Mesendoderm (in vitro differentiated cells): ENCODE measurements at regions not wholly inside any gene's neighbourhood (a gene's known extent, or its start where the extent isn't known, plus 50 kb on each side); places are given as distances from the start of the nearest gene placed in this dataset.
"Not testable (repeated sequence)": the region's sequence is repeated elsewhere in the genome, so short reads cannot be mapped to it uniquely, and the experiment has no call there.

ENCODE experiments used
- DNase-seq: peaks from one replicate; pipeline ENCODE4 v3.0.0; 2013
- H2AK5ac ChIP-seq: 2 replicates; pipeline ENCODE4 v1.6.1; 2013; ENCODE audit warnings: low read length, inconsistent platforms
- H2BK120ac ChIP-seq: 2 replicates; pipeline ENCODE4 v1.6.1; 2013; ENCODE audit warnings: low read depth, mild to moderate bottlenecking, low read length, moderate library complexity, mixed read lengths
- H2BK15ac ChIP-seq: replicated peaks from 2 replicates; pipeline ENCODE4 v1.6.1; 2013; ENCODE audit warnings: low read depth, mild to moderate bottlenecking, moderate library complexity
- H2BK5ac ChIP-seq: 2 replicates; pipeline ENCODE4 v1.6.1; 2013; ENCODE audit warnings: low read length, inconsistent platforms
- H3K18ac ChIP-seq: 2 replicates; pipeline ENCODE4 v1.6.1; 2013; ENCODE audit warnings: mild to moderate bottlenecking, low read length, mixed read lengths
- H3K23ac ChIP-seq: one replicate; pipeline ENCODE4 v1.6.1; 2013; ENCODE audit warnings: low read length
- H3K27ac ChIP-seq: 2 replicates; pipeline ENCODE4 v1.5.1; 2013; ENCODE audit warnings: low read depth, mild to moderate bottlenecking, inconsistent platforms, low read length, moderate library complexity
- H3K27me3 ChIP-seq: 2 replicates; pipeline ENCODE4 v1.6.1; 2013; ENCODE audit warnings: low read length, control low read depth, mild to moderate bottlenecking, inconsistent platforms; ENCODE audit not compliant: insufficient read depth, poor library complexity
- H3K36me3 ChIP-seq: 2 replicates; pipeline ENCODE4 v1.6.1; 2013; ENCODE audit warnings: low read length, inconsistent platforms; ENCODE audit not compliant: control insufficient read depth, insufficient read depth
- H3K4ac ChIP-seq: one replicate; pipeline ENCODE4 v1.6.1; 2013; ENCODE audit warnings: low read depth, mild to moderate bottlenecking, low read length, moderate library complexity
- H3K4me1 ChIP-seq: 2 replicates; pipeline ENCODE4 v1.6.1; 2013; ENCODE audit warnings: low read depth, low read length, inconsistent platforms; ENCODE audit not compliant: control insufficient read depth
- H3K4me2 ChIP-seq: 2 replicates; pipeline ENCODE4 v1.6.1; 2013; ENCODE audit warnings: low read length
- H3K4me3 ChIP-seq: 2 replicates; pipeline ENCODE4 v1.5.1; 2013; ENCODE audit warnings: mild to moderate bottlenecking, low read length
- H3K56ac ChIP-seq: one replicate; pipeline ENCODE4 v1.6.1; 2013; ENCODE audit warnings: low read length
- H3K79me1 ChIP-seq: 2 replicates; pipeline ENCODE4 v1.6.1; 2013; ENCODE audit warnings: low read length, inconsistent platforms
- H3K79me2 ChIP-seq: 2 replicates; pipeline ENCODE4 v1.6.1; 2013; ENCODE audit warnings: mild to moderate bottlenecking, low read length; ENCODE audit not compliant: control insufficient read depth, insufficient read depth
- H3K9ac ChIP-seq: 2 replicates; pipeline ENCODE4 v1.6.1; 2013; ENCODE audit warnings: low read length, inconsistent platforms
- H4K5ac ChIP-seq: one replicate; pipeline ENCODE4 v1.6.1; 2013; ENCODE audit warnings: low read length
- H4K8ac ChIP-seq: one replicate; pipeline ENCODE4 v1.6.1; 2013; ENCODE audit warnings: low read depth, mild to moderate bottlenecking, control low read depth, low read length, moderate library complexity
- WGBS: extraction: QIAGEN DNeasy Blood & Tissue Kit; methylation state at CpG from one replicate; pipeline ENCODE4 v1.1.7; 2013; ENCODE audit warnings: low lambda C conversion rate, missing lambda C conversion rate; ENCODE audit not compliant: insufficient coverage; ENCODE audit errors: extremely low coverage; 5-methylcytosine and 5-hydroxymethylcytosine counted together

DNA sequence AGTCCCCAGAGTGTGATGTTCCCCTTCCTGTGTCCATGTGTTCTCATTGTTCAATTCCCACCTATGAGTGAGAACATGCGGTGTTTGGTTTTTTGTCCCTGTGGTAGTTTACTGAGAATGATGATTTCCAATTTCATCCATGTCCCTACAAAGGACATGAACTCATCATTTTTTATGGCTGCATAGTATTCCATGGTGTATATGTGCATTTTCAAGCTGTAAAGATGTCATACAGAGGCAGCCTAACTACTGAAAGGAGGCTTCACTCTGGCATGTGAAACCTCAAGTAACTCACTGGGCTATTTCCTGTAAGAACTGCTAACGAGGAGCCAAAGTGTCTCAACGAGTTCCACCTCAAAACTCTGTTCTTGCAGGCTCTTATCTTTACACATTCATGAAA is 113.8 kb upstream of the FAT1 start:
- not testable (repeated sequence) for H3K79me2 ChIP-seq, H3K79me1 ChIP-seq, H2BK15ac ChIP-seq, H3K4me2 ChIP-seq, H4K5ac ChIP-seq, H3K9ac ChIP-seq, H2BK5ac ChIP-seq, H4K8ac ChIP-seq, H3K27ac ChIP-seq, H3K23ac ChIP-seq, H3K4me1 ChIP-seq, H3K36me3 ChIP-seq, H2BK120ac ChIP-seq, H3K18ac ChIP-seq, H3K56ac ChIP-seq, H3K4me3 ChIP-seq, H3K4ac ChIP-seq, H3K27me3 ChIP-seq, H2AK5ac ChIP-seq
- peak; percentile 71 for DNase-seq
- WGBS = no CpG with 5 or more reads among the region's 3 CpGs

GRCh38 chr4:186838295-186838694 is 114.6 kb upstream of the FAT1 start:
- Histone ChIP-seq H3K18ac (no peak overlapping the region), H4K5ac (no peak overlapping the region), H3K4ac (no peak overlapping the region), H2AK5ac (no peak overlapping the region), H2BK15ac (no peak overlapping the region), H3K4me3 (no peak overlapping the region), H3K4me2 (no peak overlapping the region), H3K27ac (no peak overlapping the region), H4K8ac (no peak overlapping the region), H3K4me1 (no peaks in the 10 kb centered on the region), H2BK120ac (no peak overlapping the region), H3K9ac (no peak overlapping the region), H3K27me3 (no peaks in the 10 kb centered on the region), H3K23ac (no peak overlapping the region), H3K56ac (no peak overlapping the region), H3K79me1 (no peaks in the 10 kb centered on the region), H2BK5ac (no peak overlapping the region), H3K79me2 (no peaks in the 10 kb centered on the region), H3K36me3 (no peaks in the 10 kb centered on the region)
- no peak for DNase-seq
- no CpG with 5 or more reads among the region's 2 CpGs for WGBS

DNA sequence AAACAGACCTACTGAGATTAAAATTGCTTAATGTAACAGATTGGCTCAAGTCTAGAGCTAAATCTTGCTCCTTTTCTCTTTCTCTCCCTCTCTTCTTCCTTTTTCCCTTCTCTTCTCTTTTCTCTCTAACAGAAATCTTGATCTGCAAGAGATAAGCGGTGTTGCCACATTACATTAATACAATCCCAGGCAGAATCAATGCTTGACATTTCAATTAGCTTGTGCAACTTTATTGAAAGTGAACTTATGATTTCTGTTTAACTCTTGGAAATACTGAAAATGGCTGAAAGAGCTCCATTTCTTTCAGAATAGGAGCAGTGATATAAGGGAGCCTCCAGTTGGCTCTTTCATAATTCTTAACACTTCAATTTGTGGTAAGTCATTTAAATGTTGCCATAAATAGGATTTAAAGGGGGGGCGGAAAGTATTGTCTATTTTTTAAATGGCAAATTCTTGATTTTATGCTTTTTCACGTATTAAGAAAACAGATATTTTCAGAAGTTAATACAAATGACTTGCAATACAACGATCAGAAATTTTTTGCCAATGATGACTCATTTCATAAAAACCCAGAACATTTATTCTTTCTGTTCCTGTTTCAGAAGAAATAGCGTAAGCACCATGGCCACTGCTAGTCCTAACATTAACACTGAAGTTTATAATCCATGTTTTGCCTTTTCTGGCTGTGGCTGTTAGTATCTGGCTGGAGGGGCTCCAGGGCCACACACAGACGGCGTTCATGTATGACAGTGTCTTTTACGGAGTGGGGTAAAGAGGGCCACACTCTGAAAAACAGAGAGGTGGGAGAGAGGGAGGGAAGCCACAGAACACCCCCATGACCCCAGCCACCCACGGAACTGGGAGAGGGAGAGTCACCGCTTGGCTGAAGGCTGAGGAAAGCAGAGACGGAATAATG is 115.7 kb upstream of the FAT1 start:
- H3K4me3 ChIP-seq = no peak overlapping the region
- H3K36me3 ChIP-seq = no peaks in the 10 kb centered on the region
- no peak overlapping the region for H4K5ac ChIP-seq
- H2BK5ac ChIP-seq = no peak overlapping the region
- H2BK120ac ChIP-seq = no peak overlapping the region
- H3K23ac ChIP-seq = no peak overlapping the region
- H3K27me3 ChIP-seq = no peaks in the 10 kb centered on the region
- H3K27ac ChIP-seq = no peak overlapping the region
- H3K56ac ChIP-seq = no peak overlapping the region
- no CpG with 5 or more reads among the region's 11 CpGs for WGBS
- no peak overlapping the region for H3K18ac ChIP-seq
- DNase-seq = no peak
- no peaks in the 10 kb centered on the region for H3K4me1 ChIP-seq
- no peak overlapping the region for H4K8ac ChIP-seq
- no peak overlapping the region for H3K9ac ChIP-seq
- H2AK5ac ChIP-seq = no peak overlapping the region
- no peak overlapping the region for H3K4ac ChIP-seq
- H3K4me2 ChIP-seq = no peak overlapping the region
- H3K79me2 ChIP-seq = no peaks in the 10 kb centered on the region
- no peaks in the 10 kb centered on the region for H3K79me1 ChIP-seq
- no peak overlapping the region for H2BK15ac ChIP-seq

- H3K23ac ChIP-seq = no peak overlapping the region
- no peaks in the 10 kb centered on the region for H3K79me1 ChIP-seq
- no peak overlapping the region for H3K9ac ChIP-seq
- no peak overlapping the region for H2BK5ac ChIP-seq
- no peak overlapping the region for H3K27ac ChIP-seq
- H3K56ac ChIP-seq = no peak overlapping the region
- no peaks in the 10 kb centered on the region for H3K36me3 ChIP-seq
- no peaks in the 10 kb centered on the region for H3K4me1 ChIP-seq
- no peak overlapping the region for H3K4me2 ChIP-seq
- no peak overlapping the region for H2AK5ac ChIP-seq
- H4K8ac ChIP-seq = no peak overlapping the region
- H2BK15ac ChIP-seq = no peak overlapping the region
- no peak overlapping the region for H3K4ac ChIP-seq
- no peak overlapping the region for H3K4me3 ChIP-seq
- H2BK120ac ChIP-seq = no peak overlapping the region
- no peak overlapping the region for H4K5ac ChIP-seq
- DNase-seq = no peak
- H3K27me3 ChIP-seq = no peaks in the 10 kb centered on the region
- no peak overlapping the region for H3K18ac ChIP-seq
- no CpG with 5 or more reads among the region's 7 CpGs for WGBS
- no peaks in the 10 kb centered on the region for H3K79me2 ChIP-seq
Measured at GRCh38 chr4:186840222-186840701, 116.6 kb upstream of the FAT1 start.

GRCh38 chr4:186840771-186841301 is 117.2 kb upstream of the FAT1 start:
- Histone ChIP-seq H3K9ac (no peak overlapping the region), H4K8ac (no peak overlapping the region), H3K4me3 (no peak overlapping the region), H3K4me2 (no peak overlapping the region), H2BK120ac (no peak overlapping the region), H4K5ac (no peak overlapping the region), H3K4ac (no peak overlapping the region), H2AK5ac (no peak overlapping the region), H3K56ac (no peak overlapping the region), H3K23ac (no peak overlapping the region), H3K79me2 (no peaks in the 10 kb centered on the region), H3K27me3 (no peaks in the 10 kb centered on the region), H2BK5ac (no peak overlapping the region), H3K36me3 (no peaks in the 10 kb centered on the region), H3K18ac (no peak overlapping the region), H3K79me1 (no peaks in the 10 kb centered on the region), H3K27ac (no peak overlapping the region), H2BK15ac (no peak overlapping the region), H3K4me1 (no peaks in the 10 kb centered on the region)
- DNase-seq = no peak
- WGBS = no CpG with 5 or more reads among the region's 21 CpGs
